ENCODE measurements at regions not wholly inside any gene's neighbourhood (a gene's known extent, or its start where the extent isn't known, plus 50 kb on each side); places are given as distances from the start of the nearest gene placed in this dataset.

GRCh38 chr2:145012806-145013205, 492.9 kb upstream of the ZEB2 start:
- TF ChIP-seq POLR2A (IDR thresholded peaks at IDR 0.05) (no peak), CTCF (IDR thresholded peaks at IDR 0.05) (no peak)

Measured in Peyer's patch (tissue), 4 donors.